ENCODE measurements at regions not wholly inside any gene's neighbourhood (a gene's known extent, or its start where the extent isn't known, plus 50 kb on each side); places are given as distances from the start of the nearest gene placed in this dataset.

DNA sequence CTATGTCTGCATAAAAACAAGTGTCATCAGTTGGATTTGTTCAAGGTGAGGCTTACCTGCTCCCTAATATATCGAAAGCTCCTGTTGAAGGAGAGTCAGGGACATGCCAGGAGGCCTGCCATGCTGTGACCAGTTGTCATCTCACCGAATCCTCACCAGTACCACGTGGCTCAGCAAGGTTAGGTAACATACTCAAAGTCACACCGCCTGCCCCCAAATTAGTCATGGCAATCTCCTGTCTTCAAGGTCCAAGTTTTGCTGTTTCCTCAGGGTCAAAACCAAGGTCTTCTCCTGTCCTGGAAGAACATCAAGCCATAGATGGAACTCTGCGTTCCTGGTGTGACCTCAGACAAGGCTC is 67.8 kb downstream of the IGLL1 start:
- TF ChIP-seq, protein P1, sequence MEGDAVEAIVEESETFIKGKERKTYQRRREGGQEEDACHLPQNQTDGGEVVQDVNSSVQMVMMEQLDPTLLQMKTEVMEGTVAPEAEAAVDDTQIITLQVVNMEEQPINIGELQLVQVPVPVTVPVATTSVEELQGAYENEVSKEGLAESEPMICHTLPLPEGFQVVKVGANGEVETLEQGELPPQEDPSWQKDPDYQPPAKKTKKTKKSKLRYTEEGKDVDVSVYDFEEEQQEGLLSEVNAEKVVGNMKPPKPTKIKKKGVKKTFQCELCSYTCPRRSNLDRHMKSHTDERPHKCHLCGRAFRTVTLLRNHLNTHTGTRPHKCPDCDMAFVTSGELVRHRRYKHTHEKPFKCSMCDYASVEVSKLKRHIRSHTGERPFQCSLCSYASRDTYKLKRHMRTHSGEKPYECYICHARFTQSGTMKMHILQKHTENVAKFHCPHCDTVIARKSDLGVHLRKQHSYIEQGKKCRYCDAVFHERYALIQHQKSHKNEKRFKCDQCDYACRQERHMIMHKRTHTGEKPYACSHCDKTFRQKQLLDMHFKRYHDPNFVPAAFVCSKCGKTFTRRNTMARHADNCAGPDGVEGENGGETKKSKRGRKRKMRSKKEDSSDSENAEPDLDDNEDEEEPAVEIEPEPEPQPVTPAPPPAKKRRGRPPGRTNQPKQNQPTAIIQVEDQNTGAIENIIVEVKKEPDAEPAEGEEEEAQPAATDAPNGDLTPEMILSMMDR (IDR thresholded peaks at IDR 0.05) = no peak
- no peak for TF ChIP-seq POLR2A (IDR thresholded peaks at IDR 0.05)

Data from body of pancreas (tissue), 4 donors.